Right lobe of liver (tissue), 6 donors: ENCODE measurements at regions not wholly inside any gene's neighbourhood (a gene's known extent, or its start where the extent isn't known, plus 50 kb on each side); places are given as distances from the start of the nearest gene placed in this dataset.
A peak's percentile ranks its signal among the peaks of the same experiment; 100 is the strongest.

Experiments
- ATAC-seq, 4 donors: fragments of 200-7000 bp; cut with Tn5 transposase; one replicate each; pipeline ENCODE4 v1.9.1; 2020; ENCODE audit warnings: mild to moderate bottlenecking in 4 of 4, moderate library complexity in 4 of 4
- DNase-seq, 3 donors: peaks; one replicate each; pipeline ENCODE4 v3.0.0-alpha.2; 2020
- H3K27ac ChIP-seq, 3 donors: fragments of 200-600 bp; one replicate each; pipeline ENCODE4 v1.8.0; 2022
- H3K27me3 ChIP-seq, 2 donors: fragments of 200-600 bp; one replicate each; pipeline ENCODE4 v1.8.0; 2022
- H3K36me3 ChIP-seq, 4 donors: fragments of 200-600 bp; sonication (generic) in 1 of 4; one replicate each; pipeline versions ENCODE4 v1.5.1 to v1.8.0; 2017 to 2022; ENCODE audit warnings: control low read depth in 1 of 4
- H3K4me1 ChIP-seq, 4 donors: fragments of 200-600 bp; sonication (generic) in 1 of 4; one replicate each; pipeline versions ENCODE4 v1.5.1 to v1.8.0; 2017 to 2022; ENCODE audit warnings: control low read depth in 1 of 4
- H3K4me3 ChIP-seq, 3 donors: fragments of 200-600 bp; one replicate each; pipeline ENCODE4 v1.8.0; 2022
- H3K9me3 ChIP-seq, 4 donors: fragments of 200-600 bp; sonication (generic) in 1 of 4; one replicate each; pipeline versions ENCODE4 v1.5.1 to v1.8.0; 2017 to 2022; ENCODE audit warnings: control low read depth in 1 of 4
- CTCF ChIP-seq, 4 donors: fragments of 200-600 bp in 3 of 4; fragments of 450-650 bp in 1 of 4; IDR thresholded peaks; one replicate each; pipeline versions ENCODE4 v1.5.1 to v1.8.0; 2016 to 2022; ENCODE audit warnings: antibody characterized with exemption in 4 of 4, mild to moderate bottlenecking in 2 of 4
- POLR2A ChIP-seq: fragments of 450-650 bp; IDR thresholded peaks from one replicate; pipeline ENCODE4 v1.6.1; 2017; ENCODE audit warnings: antibody characterized with exemption, mild to moderate bottlenecking
- WGBS: methylation state at CpG from one replicate; pipeline ENCODE4 v1.1.6; 2018; ENCODE audit warnings: low coverage, low lambda C conversion rate; ENCODE audit not compliant: insufficient coverage; ENCODE audit errors: missing lambda C conversion rate; 5-methylcytosine and 5-hydroxymethylcytosine counted together
- intact Hi-C, 2 donors: fragments of 100-400 bp; cut with DNase I; formaldehyde crosslinking; loops; one replicate each; pipeline versions ENCODE4 v1.11.2 to v1.14.1; 2022
- donor health status: DM: no; HTN: yes; CAD: no.
- donor health status: DM: no; HTN: no; CAD: no.
- donor health status: DM: no; HTN: no; CAD: no.
- donor health status: DM: no; HTN: yes; CAD: no.
- donor health status: DM: no; HTN: yes; CAD: no.

GRCh38 chr14:65849558-65849957 lies 437.0 kb downstream of the FUT8 start:
- H3K27ac ChIP-seq, result no peak overlapping the region
- WGBS, result 23% methylated on average over 2 of the region's 2 CpGs
- peak in 2 of 4 donors; percentile 33 to 39 for ATAC-seq
- intact Hi-C loops, result no loop called here
- no peak for DNase-seq
- H3K36me3 ChIP-seq, result no peaks in the 10 kb centered on the region
- no peak for TF ChIP-seq POLR2A
- no peak for TF ChIP-seq CTCF (IDR thresholded peaks at IDR 0.05)
- no peaks in the 10 kb centered on the region for H3K27me3 ChIP-seq
- no peak overlapping the region for H3K4me3 ChIP-seq
- H3K9me3 ChIP-seq, result no peaks in the 10 kb centered on the region
- no peaks in the 10 kb centered on the region for H3K4me1 ChIP-seq

GRCh38 chr14:65850429-65851135 lies 438.1 kb downstream of the FUT8 start:
- no peaks in the 10 kb centered on the region for H3K4me1 ChIP-seq
- DNase-seq, result no peak
- H3K27ac ChIP-seq, result no peak overlapping the region
- no peaks in the 10 kb centered on the region for H3K36me3 ChIP-seq
- no peaks in the 10 kb centered on the region for H3K9me3 ChIP-seq
- no peak for TF ChIP-seq POLR2A
- TF ChIP-seq CTCF (IDR thresholded peaks at IDR 0.05), result no peak
- ATAC-seq, result peak in 3 of 4 donors; percentile 27 to 49 (median 35)
- intact Hi-C loops, result no loop called here
- 73% methylated on average over 7 of the region's 10 CpGs for WGBS
- no peak overlapping the region for H3K4me3 ChIP-seq
- no peaks in the 10 kb centered on the region for H3K27me3 ChIP-seq

DNA sequence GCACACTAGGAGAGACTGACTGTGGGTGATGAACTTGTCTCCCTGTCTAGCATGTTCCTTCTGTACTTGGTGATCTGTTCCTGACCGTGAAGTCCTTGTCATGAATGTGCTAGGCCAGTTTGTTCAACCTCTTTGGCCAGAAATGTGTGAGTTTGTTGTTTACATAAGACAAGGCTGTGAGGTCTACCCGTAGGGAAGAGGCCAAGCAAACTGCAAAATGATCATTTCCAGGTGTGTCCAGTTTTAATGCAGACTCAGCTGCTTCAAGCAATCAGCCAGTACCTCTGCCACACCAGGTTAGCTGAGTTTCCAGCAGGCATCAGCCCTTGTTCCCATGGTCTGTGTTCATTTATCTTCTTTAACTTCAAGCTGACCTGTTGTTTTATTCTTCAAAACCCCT lies 440.2 kb downstream of the FUT8 start:
- ATAC-seq, result no peak
- 14% methylated on average over 2 of the region's 2 CpGs for WGBS
- Histone ChIP-seq H3K9me3 (no peaks in the 10 kb centered on the region), H3K4me1 (no peaks in the 10 kb centered on the region), H3K27ac (no peak overlapping the region), H3K4me3 (no peak overlapping the region), H3K27me3 (no peaks in the 10 kb centered on the region), H3K36me3 (no peaks in the 10 kb centered on the region)
- intact Hi-C loops, result no loop called here
- DNase-seq, result no peak
- TF ChIP-seq CTCF (IDR thresholded peaks at IDR 0.05), result no peak
- no peak for TF ChIP-seq POLR2A

GRCh38 chr14:65853407-65853955 lies 441.0 kb downstream of the FUT8 start:
- Histone ChIP-seq H3K27ac (no peak overlapping the region), H3K9me3 (no peaks in the 10 kb centered on the region), H3K27me3 (no peaks in the 10 kb centered on the region), H3K36me3 (no peaks in the 10 kb centered on the region), H3K4me1 (no peaks in the 10 kb centered on the region), H3K4me3 (no peak overlapping the region)
- ATAC-seq (no peak), DNase-seq (no peak)
- no peak for TF ChIP-seq CTCF (IDR thresholded peaks at IDR 0.05)
- no peak for TF ChIP-seq POLR2A
- intact Hi-C loops, result no loop called here
- 62% methylated on average over 7 of the region's 7 CpGs for WGBS
